ENCODE measurements at regions not wholly inside any gene's neighbourhood (a gene's known extent, or its start where the extent isn't known, plus 50 kb on each side); places are given as distances from the start of the nearest gene placed in this dataset.

DNA sequence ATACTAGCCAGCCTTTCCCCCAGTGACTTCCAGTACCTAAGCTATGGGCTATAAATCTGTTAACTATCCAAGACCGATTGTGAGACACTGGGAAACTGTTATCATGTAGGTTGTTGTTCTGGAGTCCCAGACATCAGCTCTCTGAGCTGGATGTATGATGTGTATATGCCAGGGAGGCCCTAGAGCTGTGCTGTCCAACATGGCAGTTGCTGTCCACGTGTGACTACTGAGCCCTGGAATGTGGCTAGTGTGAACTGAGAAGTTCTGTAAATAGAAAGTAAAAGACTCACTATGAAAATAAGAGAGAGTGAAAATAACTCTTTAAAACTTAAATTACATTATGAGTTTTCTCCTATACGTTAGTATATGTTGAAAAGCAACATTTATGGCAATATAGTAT is 755.8 kb upstream of the FBXO33 start:
- H3K4me3 ChIP-seq (replicated peaks; ENCODE audit: low read depth, low read length): no peak overlapping the region
- DNase-seq (ENCODE audit: extremely low read depth, insufficient read length): no peak
- TF ChIP-seq CTCF (IDR thresholded peaks at IDR 0.05; ENCODE audit: insufficient read depth, low read length, poor library complexity, severe bottlenecking): no peak
- no peaks in the 10 kb centered on the region for H3K36me3 ChIP-seq (ENCODE audit: control insufficient read depth, insufficient read depth, low read length)
- no peaks in the 10 kb centered on the region for H3K27me3 ChIP-seq (replicated peaks; ENCODE audit: control insufficient read depth, insufficient read depth, low read length)

GRCh38 chr14:40164083-40164482 is 731.9 kb upstream of the FBXO33 start:
- no peak for DNase-seq (ENCODE audit: extremely low read depth, insufficient read length)
- no peak overlapping the region for H3K4me3 ChIP-seq (replicated peaks; ENCODE audit: low read depth, low read length)
- TF ChIP-seq CTCF (IDR thresholded peaks at IDR 0.05; ENCODE audit: insufficient read depth, low read length, poor library complexity, severe bottlenecking): no peak

GRCh38 chr14:40139657-40140056 is 707.4 kb upstream of the FBXO33 start:
- Histone ChIP-seq H3K27me3 (replicated peaks; ENCODE audit: control insufficient read depth, insufficient read depth, low read length) (no peaks in the 10 kb centered on the region), H3K4me3 (replicated peaks; ENCODE audit: low read depth, low read length) (no peak overlapping the region), H3K36me3 (ENCODE audit: control insufficient read depth, insufficient read depth, low read length) (no peaks in the 10 kb centered on the region)
- no peak for DNase-seq (ENCODE audit: extremely low read depth, insufficient read length)
- TF ChIP-seq CTCF (IDR thresholded peaks at IDR 0.05; ENCODE audit: insufficient read depth, low read length, poor library complexity, severe bottlenecking): no peak

More at GRCh38 chr14:40164083-40164482, 731.9 kb upstream of the FBXO33 start:
- Histone ChIP-seq H3K36me3 (ENCODE audit: control insufficient read depth, insufficient read depth, low read length) (no peaks in the 10 kb centered on the region), H3K27me3 (replicated peaks; ENCODE audit: control insufficient read depth, insufficient read depth, low read length) (no peaks in the 10 kb centered on the region)

DNA sequence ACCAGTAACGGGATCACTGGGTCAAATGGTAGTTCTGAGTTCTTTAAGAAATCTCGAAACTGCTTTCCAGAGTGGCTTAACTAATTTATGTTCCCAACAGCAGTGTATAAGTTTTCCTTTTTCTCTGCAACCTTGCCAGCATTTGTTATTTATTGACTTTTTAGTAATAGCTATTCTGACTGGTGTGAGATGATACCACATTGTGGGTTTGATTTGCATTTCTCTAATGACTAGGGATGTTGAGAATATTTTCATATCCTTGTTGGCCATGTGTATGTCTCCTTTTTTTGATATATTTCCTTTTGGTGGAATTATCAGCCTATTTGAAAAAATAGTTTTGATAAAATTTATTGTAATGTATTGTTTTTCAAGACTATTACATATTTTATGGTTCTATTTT is 701.2 kb upstream of the FBXO33 start:
- no peak for DNase-seq (ENCODE audit: extremely low read depth, insufficient read length)
- TF ChIP-seq CTCF (IDR thresholded peaks at IDR 0.05; ENCODE audit: insufficient read depth, low read length, poor library complexity, severe bottlenecking): no peak
- no peak overlapping the region for H3K4me3 ChIP-seq (replicated peaks; ENCODE audit: low read depth, low read length)
- no peaks in the 10 kb centered on the region for H3K36me3 ChIP-seq (ENCODE audit: control insufficient read depth, insufficient read depth, low read length)
- no peaks in the 10 kb centered on the region for H3K27me3 ChIP-seq (replicated peaks; ENCODE audit: control insufficient read depth, insufficient read depth, low read length)

GRCh38 chr14:40129159-40129558 is 696.9 kb upstream of the FBXO33 start:
- TF ChIP-seq CTCF (IDR thresholded peaks at IDR 0.05; ENCODE audit: insufficient read depth, low read length, poor library complexity, severe bottlenecking): no peak
- H3K27me3 ChIP-seq (replicated peaks; ENCODE audit: control insufficient read depth, insufficient read depth, low read length): no peaks in the 10 kb centered on the region
- H3K36me3 ChIP-seq (ENCODE audit: control insufficient read depth, insufficient read depth, low read length): no peaks in the 10 kb centered on the region
- H3K4me3 ChIP-seq (replicated peaks; ENCODE audit: low read depth, low read length): no peak overlapping the region
- DNase-seq (ENCODE audit: extremely low read depth, insufficient read length): no peak

DNA sequence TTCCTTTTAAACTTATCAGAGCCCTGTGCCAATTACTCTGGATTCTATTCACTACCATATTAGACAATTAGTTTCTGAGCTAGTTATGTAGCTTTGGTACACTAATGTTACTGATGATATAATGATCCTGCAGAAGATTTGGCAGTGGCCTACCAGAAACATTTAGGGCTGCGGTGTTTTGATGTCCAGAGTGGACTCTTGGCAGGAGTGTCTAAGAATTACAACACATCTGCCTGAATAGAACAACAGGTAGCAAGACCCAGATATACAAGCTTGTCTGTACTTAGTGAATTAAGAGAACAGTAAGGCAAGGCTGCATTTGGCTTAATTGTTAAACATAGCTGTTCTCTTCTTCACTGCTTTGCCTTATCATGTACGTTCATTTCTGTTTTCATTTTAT is 691.6 kb upstream of the FBXO33 start:
- H3K4me3 ChIP-seq (replicated peaks; ENCODE audit: low read depth, low read length): no peak overlapping the region
- no peak for TF ChIP-seq CTCF (IDR thresholded peaks at IDR 0.05; ENCODE audit: insufficient read depth, low read length, poor library complexity, severe bottlenecking)
- no peaks in the 10 kb centered on the region for H3K27me3 ChIP-seq (replicated peaks; ENCODE audit: control insufficient read depth, insufficient read depth, low read length)

More for the DNA sequence above, 691.6 kb upstream of the FBXO33 start:
- no peak for DNase-seq (ENCODE audit: extremely low read depth, insufficient read length)
- H3K36me3 ChIP-seq (ENCODE audit: control insufficient read depth, insufficient read depth, low read length): no peaks in the 10 kb centered on the region

Data from GM06990 (cell line).